GM12878 (cell line): ENCODE measurements at regions not wholly inside any gene's neighbourhood (a gene's known extent, or its start where the extent isn't known, plus 50 kb on each side); places are given as distances from the start of the nearest gene placed in this dataset.

Experiments used
- CBX5 ChIP-seq: sonication (generic); IDR thresholded peaks from 2 replicates; pipeline ENCODE4 v1.6.1; 2016; ENCODE audit warnings: low read depth, moderate library complexity, mild to moderate bottlenecking, inconsistent platforms
- CREB1 ChIP-seq: IDR thresholded peaks from 2 replicates; pipeline ENCODE4 v1.6.1; 2012; ENCODE audit warnings: low read depth, mild to moderate bottlenecking, inconsistent platforms
- ETV6 ChIP-seq, 2 experiments: fragments of 450-650 bp in 1 of 2; IDR thresholded peaks in 1 of 2; conservative IDR thresholded peaks in 1 of 2; 2 replicates each; pipeline ENCODE4 v1.6.1; 2014; ENCODE audit warnings: antibody characterized with exemption in 1 of 2, borderline replicate concordance in 1 of 2, low read depth in 1 of 2, mild to moderate bottlenecking in 1 of 2, moderate library complexity in 1 of 2
- KAT2A ChIP-seq: conservative IDR thresholded peaks from 2 replicates; pipeline ENCODE4 v1.6.1; 2011; ENCODE audit warnings: low read depth, low read length; ENCODE audit not compliant: control insufficient read depth
- POLR2AphosphoS5 ChIP-seq: IDR thresholded peaks from 2 replicates; pipeline ENCODE4 v1.6.1; 2011; ENCODE audit warnings: mild to moderate bottlenecking, low read length, inconsistent platforms
- RB1 ChIP-seq: fragments of 450-650 bp; formaldehyde crosslinking; IDR thresholded peaks from 2 replicates; pipeline ENCODE4 v1.6.1; 2017; ENCODE audit warnings: mild to moderate bottlenecking, borderline replicate concordance
- TF ChIP-seq, protein P1 (sequence below), 3 experiments: IDR thresholded peaks in 2 of 3; conservative IDR thresholded peaks in 1 of 3; 2 replicates each; pipeline ENCODE4 v1.5.1; 2011; ENCODE audit warnings: low read depth in 3 of 3, low read length in 3 of 3, mild to moderate bottlenecking in 3 of 3, control low read depth in 2 of 3, moderate library complexity in 2 of 3, inconsistent platforms in 1 of 3, mixed read lengths in 1 of 3; ENCODE audit not compliant: control insufficient read depth in 2 of 3, insufficient read depth in 1 of 3; ENCODE audit errors: extremely low read depth in 1 of 3
- TF ChIP-seq, protein P2 (sequence below): fragments of 450-650 bp; IDR thresholded peaks from 2 replicates; pipeline ENCODE4 v1.6.1; 2017; ENCODE audit warnings: mild to moderate bottlenecking, moderate library complexity

DNA sequence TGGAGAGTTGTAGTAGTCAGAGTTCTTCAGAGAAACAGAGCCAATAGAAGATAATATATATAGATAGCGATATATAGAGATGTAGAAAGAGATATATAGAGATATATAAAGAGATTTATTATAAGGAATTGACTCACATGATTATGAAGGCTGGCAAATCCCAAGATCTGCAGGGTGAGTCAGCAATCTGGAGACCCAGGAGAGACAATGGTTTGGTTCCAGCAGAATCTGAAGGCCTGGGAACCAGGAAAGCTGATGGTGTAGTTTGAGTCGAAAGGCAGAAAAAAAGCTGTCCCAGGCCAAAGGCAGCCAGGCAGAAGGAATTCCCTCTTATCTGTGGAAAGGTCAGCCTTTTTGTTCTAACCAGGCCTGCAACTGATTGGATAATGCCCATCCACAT, 194.1 kb downstream of the NUFIP1 start:
- TF ChIP-seq POLR2AphosphoS5 = no peak
- TF ChIP-seq, protein P1, sequence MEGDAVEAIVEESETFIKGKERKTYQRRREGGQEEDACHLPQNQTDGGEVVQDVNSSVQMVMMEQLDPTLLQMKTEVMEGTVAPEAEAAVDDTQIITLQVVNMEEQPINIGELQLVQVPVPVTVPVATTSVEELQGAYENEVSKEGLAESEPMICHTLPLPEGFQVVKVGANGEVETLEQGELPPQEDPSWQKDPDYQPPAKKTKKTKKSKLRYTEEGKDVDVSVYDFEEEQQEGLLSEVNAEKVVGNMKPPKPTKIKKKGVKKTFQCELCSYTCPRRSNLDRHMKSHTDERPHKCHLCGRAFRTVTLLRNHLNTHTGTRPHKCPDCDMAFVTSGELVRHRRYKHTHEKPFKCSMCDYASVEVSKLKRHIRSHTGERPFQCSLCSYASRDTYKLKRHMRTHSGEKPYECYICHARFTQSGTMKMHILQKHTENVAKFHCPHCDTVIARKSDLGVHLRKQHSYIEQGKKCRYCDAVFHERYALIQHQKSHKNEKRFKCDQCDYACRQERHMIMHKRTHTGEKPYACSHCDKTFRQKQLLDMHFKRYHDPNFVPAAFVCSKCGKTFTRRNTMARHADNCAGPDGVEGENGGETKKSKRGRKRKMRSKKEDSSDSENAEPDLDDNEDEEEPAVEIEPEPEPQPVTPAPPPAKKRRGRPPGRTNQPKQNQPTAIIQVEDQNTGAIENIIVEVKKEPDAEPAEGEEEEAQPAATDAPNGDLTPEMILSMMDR (IDR thresholded peaks at IDR 0.05 in 2 of 3, conservative IDR thresholded peaks at IDR 0.05 in 1 of 3; ENCODE audit: control insufficient read depth in 2 of 3, extremely low read depth in 1 of 3, insufficient read depth in 1 of 3, low read depth in 3 of 3, low read length in 3 of 3) = no peak
- no peak for TF ChIP-seq CREB1
- TF ChIP-seq, protein P2, sequence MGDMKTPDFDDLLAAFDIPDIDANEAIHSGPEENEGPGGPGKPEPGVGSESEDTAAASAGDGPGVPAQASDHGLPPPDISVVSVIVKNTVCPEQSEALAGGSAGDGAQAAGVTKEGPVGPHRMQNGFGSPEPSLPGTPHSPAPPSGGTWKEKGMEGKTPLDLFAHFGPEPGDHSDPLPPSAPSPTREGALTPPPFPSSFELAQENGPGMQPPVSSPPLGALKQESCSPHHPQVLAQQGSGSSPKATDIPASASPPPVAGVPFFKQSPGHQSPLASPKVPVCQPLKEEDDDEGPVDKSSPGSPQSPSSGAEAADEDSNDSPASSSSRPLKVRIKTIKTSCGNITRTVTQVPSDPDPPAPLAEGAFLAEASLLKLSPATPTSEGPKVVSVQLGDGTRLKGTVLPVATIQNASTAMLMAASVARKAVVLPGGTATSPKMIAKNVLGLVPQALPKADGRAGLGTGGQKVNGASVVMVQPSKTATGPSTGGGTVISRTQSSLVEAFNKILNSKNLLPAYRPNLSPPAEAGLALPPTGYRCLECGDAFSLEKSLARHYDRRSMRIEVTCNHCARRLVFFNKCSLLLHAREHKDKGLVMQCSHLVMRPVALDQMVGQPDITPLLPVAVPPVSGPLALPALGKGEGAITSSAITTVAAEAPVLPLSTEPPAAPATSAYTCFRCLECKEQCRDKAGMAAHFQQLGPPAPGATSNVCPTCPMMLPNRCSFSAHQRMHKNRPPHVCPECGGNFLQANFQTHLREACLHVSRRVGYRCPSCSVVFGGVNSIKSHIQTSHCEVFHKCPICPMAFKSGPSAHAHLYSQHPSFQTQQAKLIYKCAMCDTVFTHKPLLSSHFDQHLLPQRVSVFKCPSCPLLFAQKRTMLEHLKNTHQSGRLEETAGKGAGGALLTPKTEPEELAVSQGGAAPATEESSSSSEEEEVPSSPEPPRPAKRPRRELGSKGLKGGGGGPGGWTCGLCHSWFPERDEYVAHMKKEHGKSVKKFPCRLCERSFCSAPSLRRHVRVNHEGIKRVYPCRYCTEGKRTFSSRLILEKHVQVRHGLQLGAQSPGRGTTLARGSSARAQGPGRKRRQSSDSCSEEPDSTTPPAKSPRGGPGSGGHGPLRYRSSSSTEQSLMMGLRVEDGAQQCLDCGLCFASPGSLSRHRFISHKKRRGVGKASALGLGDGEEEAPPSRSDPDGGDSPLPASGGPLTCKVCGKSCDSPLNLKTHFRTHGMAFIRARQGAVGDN = no peak
- no peak for TF ChIP-seq KAT2A
- no peak for TF ChIP-seq CBX5
- no peak for TF ChIP-seq ETV6 (conservative IDR thresholded peaks at IDR 0.05 in 1 of 2, IDR thresholded peaks at IDR 0.05 in 1 of 2; ENCODE audit: borderline replicate concordance in 1 of 2, low read depth in 1 of 2)
- no peak for TF ChIP-seq RB1
